Gastroesophageal sphincter (tissue), 4 donors: ENCODE measurements at regions not wholly inside any gene's neighbourhood (a gene's known extent, or its start where the extent isn't known, plus 50 kb on each side); places are given as distances from the start of the nearest gene placed in this dataset.

Experiments used
- ATAC-seq: fragments of 150-250 bp; one replicate; pipeline ENCODE4 v1.9.1; 2016; ENCODE audit warnings: mild to moderate bottlenecking, moderate library complexity
- H3K27ac ChIP-seq, 4 donors: fragments of 200-600 bp; sonication (generic) in 3 of 4; 1 replicate in 3 of 4; 2 replicates in 1 of 4; pipeline ENCODE4 v1.5.1; 2016 to 2019
- H3K27me3 ChIP-seq: fragments of 200-600 bp; sonication (generic); one replicate; pipeline ENCODE4 v1.5.1; 2019
- H3K36me3 ChIP-seq, 2 donors: fragments of 200-600 bp; sonication (generic); one replicate each; pipeline ENCODE4 v1.5.1; 2019; ENCODE audit warnings: control low read depth in 1 of 2
- H3K4me1 ChIP-seq, 3 donors: fragments of 200-600 bp; sonication (generic); 1 replicate in 2 of 3; 2 replicates in 1 of 3; pipeline ENCODE4 v1.5.1; 2016 to 2019; ENCODE audit warnings: control low read depth in 2 of 3
- H3K4me3 ChIP-seq, 2 donors: fragments of 200-600 bp; sonication (generic); one replicate each; pipeline ENCODE4 v1.5.1; 2019; ENCODE audit warnings: mild to moderate bottlenecking in 1 of 2, moderate library complexity in 1 of 2
- H3K9me3 ChIP-seq, 3 donors: fragments of 200-600 bp; sonication (generic); one replicate each; pipeline ENCODE4 v1.5.1; 2017 to 2019; ENCODE audit warnings: control low read depth in 2 of 3
- EP300 ChIP-seq: sonication (generic); formaldehyde crosslinking; IDR thresholded peaks from one replicate; pipeline ENCODE4 v1.6.1; 2017; ENCODE audit warnings: antibody characterized with exemption, mild to moderate bottlenecking
- POLR2A ChIP-seq, 2 donors: fragments of 450-650 bp; IDR thresholded peaks; one replicate each; pipeline ENCODE4 v1.6.1; 2017; ENCODE audit warnings: antibody characterized with exemption in 2 of 2, mild to moderate bottlenecking in 2 of 2, moderate library complexity in 1 of 2
- POLR2AphosphoS5 ChIP-seq: sonication (generic); formaldehyde crosslinking; IDR thresholded peaks from one replicate; pipeline ENCODE4 v1.6.1; 2017; ENCODE audit warnings: antibody characterized with exemption
- WGBS, 2 donors: methylation state at CpG; one replicate each; pipeline ENCODE4 v1.1.5; 2018; ENCODE audit warnings: low coverage in 1 of 2; 5-methylcytosine and 5-hydroxymethylcytosine counted together
- TF ChIP-seq, protein P1 (sequence below), 4 experiments: fragments of 200-600 bp in 2 of 4; fragments of 450-650 bp in 2 of 4; sonication (generic) in 1 of 4; IDR thresholded peaks; one replicate each; pipeline ENCODE4 v1.5.1; 2017 to 2019; ENCODE audit warnings: antibody characterized with exemption in 4 of 4, mild to moderate bottlenecking in 2 of 4, moderate library complexity in 2 of 4

- Histone ChIP-seq H3K4me1 (no peaks in the 10 kb centered on the region), H3K27me3 (no peaks in the 10 kb centered on the region), H3K4me3 (no peak overlapping the region), H3K27ac (no peak overlapping the region), H3K36me3 (no peaks in the 10 kb centered on the region), H3K9me3 (no peaks in the 10 kb centered on the region)
- TF ChIP-seq POLR2AphosphoS5 (no peak), POLR2A (IDR thresholded peaks at IDR 0.05) (no peak), EP300 (no peak)
- TF ChIP-seq, protein P1, sequence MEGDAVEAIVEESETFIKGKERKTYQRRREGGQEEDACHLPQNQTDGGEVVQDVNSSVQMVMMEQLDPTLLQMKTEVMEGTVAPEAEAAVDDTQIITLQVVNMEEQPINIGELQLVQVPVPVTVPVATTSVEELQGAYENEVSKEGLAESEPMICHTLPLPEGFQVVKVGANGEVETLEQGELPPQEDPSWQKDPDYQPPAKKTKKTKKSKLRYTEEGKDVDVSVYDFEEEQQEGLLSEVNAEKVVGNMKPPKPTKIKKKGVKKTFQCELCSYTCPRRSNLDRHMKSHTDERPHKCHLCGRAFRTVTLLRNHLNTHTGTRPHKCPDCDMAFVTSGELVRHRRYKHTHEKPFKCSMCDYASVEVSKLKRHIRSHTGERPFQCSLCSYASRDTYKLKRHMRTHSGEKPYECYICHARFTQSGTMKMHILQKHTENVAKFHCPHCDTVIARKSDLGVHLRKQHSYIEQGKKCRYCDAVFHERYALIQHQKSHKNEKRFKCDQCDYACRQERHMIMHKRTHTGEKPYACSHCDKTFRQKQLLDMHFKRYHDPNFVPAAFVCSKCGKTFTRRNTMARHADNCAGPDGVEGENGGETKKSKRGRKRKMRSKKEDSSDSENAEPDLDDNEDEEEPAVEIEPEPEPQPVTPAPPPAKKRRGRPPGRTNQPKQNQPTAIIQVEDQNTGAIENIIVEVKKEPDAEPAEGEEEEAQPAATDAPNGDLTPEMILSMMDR (IDR thresholded peaks at IDR 0.05), result no peak
- ATAC-seq, result no peak
- 85% methylated on average over 6 of the region's 6 CpGs; no CpG with 5 or more reads in 1 of the 2 donors for WGBS, 2 donors
Measured at GRCh38 chr4:161188578-161188977, 975.2 kb downstream of the FSTL5 start.

DNA sequence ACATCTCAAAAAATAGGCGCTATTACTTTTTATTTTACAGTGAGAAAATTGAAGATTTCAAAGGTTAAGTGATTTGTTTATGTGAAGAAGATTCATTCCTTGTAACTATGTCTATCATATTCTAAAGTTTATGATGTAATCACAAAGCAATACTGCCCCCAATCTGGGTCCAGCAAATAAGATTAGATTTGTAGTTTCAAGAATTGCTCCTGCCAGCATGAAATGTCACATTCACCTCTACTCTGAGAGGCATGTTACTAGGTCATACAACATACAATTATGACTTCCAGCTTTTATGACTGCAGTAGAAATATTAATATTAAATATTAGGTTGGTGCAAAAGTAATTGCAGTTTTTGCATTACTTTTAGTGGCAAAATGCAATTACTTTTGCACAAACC is 976.2 kb downstream of the FSTL5 start:
- H3K4me1 ChIP-seq, result no peaks in the 10 kb centered on the region
- WGBS, 2 donors, result 75 to 83% methylated on average over 1 of the region's 1 CpG
- TF ChIP-seq, protein P1 (IDR thresholded peaks at IDR 0.05), result no peak
- no peak for TF ChIP-seq POLR2AphosphoS5
- no peak for TF ChIP-seq POLR2A (IDR thresholded peaks at IDR 0.05)
- no peak for TF ChIP-seq EP300
- ATAC-seq, result no peak
- H3K4me3 ChIP-seq, result no peak overlapping the region
- no peaks in the 10 kb centered on the region for H3K27me3 ChIP-seq
- no peak overlapping the region for H3K27ac ChIP-seq
- no peaks in the 10 kb centered on the region for H3K36me3 ChIP-seq
- no peaks in the 10 kb centered on the region for H3K9me3 ChIP-seq

- no peaks in the 10 kb centered on the region for H3K27me3 ChIP-seq
- H3K27ac ChIP-seq, result no peak overlapping the region
- no peak for ATAC-seq
- TF ChIP-seq POLR2AphosphoS5, result no peak
- no peak for TF ChIP-seq POLR2A (IDR thresholded peaks at IDR 0.05)
- TF ChIP-seq, protein P1 (IDR thresholded peaks at IDR 0.05), result no peak
- TF ChIP-seq EP300, result no peak
- H3K9me3 ChIP-seq, result no peaks in the 10 kb centered on the region
- no peak overlapping the region for H3K4me3 ChIP-seq
- H3K36me3 ChIP-seq, result no peaks in the 10 kb centered on the region
- no peaks in the 10 kb centered on the region for H3K4me1 ChIP-seq
- WGBS, 2 donors, result 43 to 46% methylated on average over 1 to 2 of the region's 2 CpGs
Measured at GRCh38 chr4:161186750-161187149, 977.0 kb downstream of the FSTL5 start.

- ATAC-seq, result no peak
- Histone ChIP-seq H3K36me3 (no peaks in the 10 kb centered on the region), H3K9me3 (no peaks in the 10 kb centered on the region), H3K27me3 (no peaks in the 10 kb centered on the region), H3K27ac (no peak overlapping the region), H3K4me3 (no peak overlapping the region), H3K4me1 (no peaks in the 10 kb centered on the region)
- no peak for TF ChIP-seq POLR2AphosphoS5
- no peak for TF ChIP-seq EP300
- TF ChIP-seq, protein P1 (IDR thresholded peaks at IDR 0.05), result no peak
- TF ChIP-seq POLR2A (IDR thresholded peaks at IDR 0.05), result no peak
- WGBS, 2 donors, result 42 to 46% methylated on average over 1 of the region's 1 CpG
Measured at GRCh38 chr4:161186012-161186411, 977.8 kb downstream of the FSTL5 start.

GRCh38 chr4:161183729-161184128 is 980.1 kb downstream of the FSTL5 start:
- TF ChIP-seq POLR2AphosphoS5 (no peak), EP300 (no peak), POLR2A (IDR thresholded peaks at IDR 0.05) (no peak)
- TF ChIP-seq, protein P1 (IDR thresholded peaks at IDR 0.05), result no peak
- Histone ChIP-seq H3K27ac (no peak overlapping the region), H3K4me3 (no peak overlapping the region), H3K36me3 (no peaks in the 10 kb centered on the region), H3K27me3 (no peaks in the 10 kb centered on the region), H3K4me1 (no peaks in the 10 kb centered on the region), H3K9me3 (no peaks in the 10 kb centered on the region)
- no peak for ATAC-seq
- 58 to 69% methylated on average over 3 of the region's 3 CpGs for WGBS, 2 donors
